DND-41 (cell line): ENCODE measurements at regions not wholly inside any gene's neighbourhood (a gene's known extent, or its start where the extent isn't known, plus 50 kb on each side); places are given as distances from the start of the nearest gene placed in this dataset.
"Not testable (repeated sequence)": the region's sequence is repeated elsewhere in the genome, so short reads cannot be mapped to it uniquely, and the experiment has no call there.

Experiments used
- ATAC-seq: fragments of 200-7000 bp; cut with Tn5 transposase; 3 replicates; pipeline ENCODE4 v1.9.1; 2021; ENCODE audit warnings: low read depth; ENCODE audit not compliant: insufficient read depth
- DNase-seq: peaks from one replicate; pipeline ENCODE4 v3.0.0-alpha.2; 2020
- H2AFZ ChIP-seq: 2 replicates; pipeline ENCODE4 v1.6.0; 2012; ENCODE audit warnings: low read depth, low read length
- H3K27ac ChIP-seq: 2 replicates; pipeline ENCODE4 v1.5.1; 2012; ENCODE audit warnings: low read length, inconsistent platforms
- H3K27me3 ChIP-seq: fragments of 200-600 bp; sonication (generic); 2 replicates; pipeline ENCODE4 v1.6.0; 2012; ENCODE audit warnings: low read length, mild to moderate bottlenecking, inconsistent platforms; ENCODE audit not compliant: insufficient read depth, poor library complexity
- H3K36me3 ChIP-seq: 2 replicates; pipeline ENCODE4 v1.5.1; 2012; ENCODE audit warnings: low read length, inconsistent platforms; ENCODE audit not compliant: insufficient read depth
- H3K4me1 ChIP-seq: 2 replicates; pipeline ENCODE4 v1.5.1; 2012; ENCODE audit warnings: mild to moderate bottlenecking, low read length; ENCODE audit not compliant: insufficient read depth
- H3K4me2 ChIP-seq: 2 replicates; pipeline ENCODE4 v1.6.0; 2012; ENCODE audit warnings: mild to moderate bottlenecking, moderate library complexity, low read length, inconsistent platforms; ENCODE audit not compliant: insufficient read depth
- H3K4me3 ChIP-seq, 2 experiments: fragments of 200-600 bp in 1 of 2; shearing (Covaris generic) in 1 of 2; 2 replicates each; pipeline ENCODE4 v1.5.1; 2012 to 2016; ENCODE audit warnings: inconsistent platforms in 2 of 2, low read length in 2 of 2, mild to moderate bottlenecking in 2 of 2, low read depth in 1 of 2, moderate library complexity in 1 of 2
- H3K79me2 ChIP-seq: 2 replicates; pipeline ENCODE4 v1.6.0; 2012; ENCODE audit warnings: low read length, inconsistent platforms; ENCODE audit not compliant: insufficient read depth
- H3K9ac ChIP-seq: 2 replicates; pipeline ENCODE4 v1.6.0; 2012; ENCODE audit warnings: low read depth, mild to moderate bottlenecking, inconsistent platforms, low read length, moderate library complexity
- H3K9me3 ChIP-seq: 2 replicates; pipeline ENCODE4 v1.5.1; 2012; ENCODE audit warnings: low read length, moderate library complexity, mild to moderate bottlenecking, inconsistent platforms; ENCODE audit not compliant: insufficient read depth, severe bottlenecking
- H4K20me1 ChIP-seq: 2 replicates; pipeline ENCODE4 v1.6.0; 2012; ENCODE audit warnings: low read length; ENCODE audit not compliant: insufficient read depth
- CTCF ChIP-seq: IDR thresholded peaks from 2 replicates; pipeline ENCODE4 v1.5.1; 2012; ENCODE audit warnings: borderline replicate concordance, low read length, moderate library complexity, mild to moderate bottlenecking; ENCODE audit not compliant: poor library complexity, severe bottlenecking; ENCODE audit errors: extremely low read depth
- EZH2 ChIP-seq: IDR thresholded peaks from 3 replicates; pipeline ENCODE4 v1.6.1; 2012; ENCODE audit warnings: borderline replicate concordance, low read depth, mild to moderate bottlenecking, moderate library complexity, low read length, inconsistent platforms; ENCODE audit not compliant: severe bottlenecking

DNA sequence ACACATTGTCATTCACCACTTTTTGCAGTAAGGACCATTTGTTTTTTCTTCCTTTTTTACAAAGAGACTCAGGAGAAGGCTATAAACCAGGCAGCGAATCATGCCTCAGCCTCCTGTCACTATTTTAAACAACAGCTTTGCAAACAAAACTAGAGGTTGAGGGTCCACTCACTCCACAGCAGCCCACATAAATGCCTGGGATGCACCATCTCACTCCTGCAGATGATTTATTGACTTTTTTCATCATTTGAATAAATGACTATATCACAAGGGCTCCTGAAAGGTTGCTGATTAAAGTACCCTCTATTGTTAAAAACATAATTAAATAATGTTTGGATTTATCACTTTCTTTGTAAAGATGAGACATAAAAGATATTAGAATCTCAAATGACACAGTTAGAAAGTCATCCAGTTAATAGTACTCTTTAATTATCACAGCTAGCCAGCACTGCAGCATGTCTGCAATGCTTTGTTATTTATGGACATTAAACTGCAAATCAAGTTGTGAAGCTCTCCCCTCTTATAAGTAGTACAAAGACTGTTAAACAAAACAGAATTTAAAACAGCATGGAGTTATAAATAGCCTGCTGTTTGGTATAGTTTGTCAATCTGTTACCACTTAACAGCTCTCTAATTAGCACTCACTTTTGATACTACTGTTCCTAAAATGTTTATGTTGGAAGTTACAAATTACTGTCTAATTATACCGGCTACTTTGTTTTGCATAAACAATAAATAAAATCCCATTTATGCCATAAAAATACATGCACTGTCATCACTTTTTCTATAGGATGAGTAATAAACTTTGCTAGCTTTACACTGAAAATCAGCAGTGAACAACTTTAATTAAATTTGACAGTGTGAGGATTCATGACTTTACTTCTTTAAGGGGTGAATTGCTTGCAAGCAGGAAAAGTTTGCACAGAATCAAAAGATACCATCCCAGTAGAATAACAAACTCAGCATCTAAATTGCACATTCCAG lies 853.2 kb downstream of the UQCRFS1 start:
- no peaks in the 10 kb centered on the region for H3K27me3 ChIP-seq
- no peak overlapping the region for H2AFZ ChIP-seq
- no peak overlapping the region for H3K9ac ChIP-seq
- TF ChIP-seq EZH2 = no peak
- no peak for TF ChIP-seq CTCF
- peaks cover 3% of the 10 kb centered on the region; the same call in 1 of the 2 replicates for H3K4me1 ChIP-seq
- ATAC-seq (no peak), DNase-seq (no peak)
- no peaks in the 10 kb centered on the region for H3K36me3 ChIP-seq
- no peak overlapping the region for H3K27ac ChIP-seq
- no peak overlapping the region for H3K4me2 ChIP-seq
- H4K20me1 ChIP-seq = no peaks in the 10 kb centered on the region
- H3K9me3 ChIP-seq = no peaks in the 10 kb centered on the region
- H3K4me3 ChIP-seq = no peak overlapping the region
- H3K79me2 ChIP-seq = no peaks in the 10 kb centered on the region

- Histone ChIP-seq H3K27ac (no peak overlapping the region), H3K4me3 (no peak overlapping the region), H3K9me3 (no peaks in the 10 kb centered on the region), H4K20me1 (no peaks in the 10 kb centered on the region), H3K4me1 (peaks cover 3% of the 10 kb centered on the region; the same call in 1 of the 2 replicates), H3K79me2 (no peaks in the 10 kb centered on the region), H3K4me2 (no peak overlapping the region), H2AFZ (no peak overlapping the region), H3K9ac (no peak overlapping the region), H3K36me3 (no peaks in the 10 kb centered on the region), H3K27me3 (no peaks in the 10 kb centered on the region)
- no peak for DNase-seq
- ATAC-seq = no peak
- TF ChIP-seq CTCF = no peak
- no peak for TF ChIP-seq EZH2
Measured at GRCh38 chr19:28358633-28359032, 854.3 kb downstream of the UQCRFS1 start.

DNA sequence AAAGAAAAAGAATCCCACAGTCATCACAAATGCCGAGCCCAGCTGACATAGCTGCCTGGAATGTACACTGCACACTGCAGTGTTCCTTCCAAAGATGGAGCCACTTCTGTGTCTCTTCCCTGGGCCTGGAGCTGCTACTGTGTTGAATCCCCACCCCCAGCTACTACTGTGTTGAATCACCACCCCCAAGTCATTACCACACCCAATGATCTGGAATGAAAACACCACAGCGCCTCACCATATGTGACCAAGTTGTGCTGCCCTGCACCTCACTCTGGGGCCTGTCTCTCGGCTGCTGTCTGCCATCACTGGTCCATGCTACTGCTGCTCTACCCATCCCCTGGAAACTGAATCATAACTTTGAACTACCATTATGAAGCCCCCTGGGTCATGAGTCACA lies 861.2 kb downstream of the UQCRFS1 start:
- Histone ChIP-seq H3K4me2 (no peak overlapping the region), H3K4me1 (peaks cover 7% of the 10 kb centered on the region), H3K9me3 (peaks cover 7% of the 10 kb centered on the region), H3K36me3 (no peaks in the 10 kb centered on the region), H2AFZ (no peak overlapping the region), H3K9ac (no peak overlapping the region), H3K27me3 (no peaks in the 10 kb centered on the region), H3K79me2 (no peaks in the 10 kb centered on the region), H3K4me3 (no peak overlapping the region), H3K27ac (no peak overlapping the region), H4K20me1 (no peaks in the 10 kb centered on the region)
- ATAC-seq = no peak
- DNase-seq = no peak
- no peak for TF ChIP-seq EZH2
- no peak for TF ChIP-seq CTCF

GRCh38 chr19:28351321-28351720 lies 861.6 kb downstream of the UQCRFS1 start:
- not testable (repeated sequence) for DNase-seq, ATAC-seq, H4K20me1 ChIP-seq, H3K4me1 ChIP-seq, H3K79me2 ChIP-seq, H3K9ac ChIP-seq, H3K4me2 ChIP-seq, H3K27me3 ChIP-seq, H3K36me3 ChIP-seq, H2AFZ ChIP-seq, H3K9me3 ChIP-seq, H3K27ac ChIP-seq, H3K4me3 ChIP-seq
